BJ (cell line): ENCODE measurements at regions not wholly inside any gene's neighbourhood (a gene's known extent, or its start where the extent isn't known, plus 50 kb on each side); places are given as distances from the start of the nearest gene placed in this dataset.
A peak's percentile ranks its signal among the peaks of the same experiment; 100 is the strongest.

Experiments
- CTCF ChIA-PET: fragments of 350-600 bp; formaldehyde crosslinking; extraction: SDS; loops from one replicate; lab custom pipeline; 2021; ENCODE audit warnings: antibody characterized with exemption, inconsistent platforms; lab: Yijun Ruan, JAX
- POLR2A ChIA-PET: fragments of 300-600 bp; sonication (Branson Sonifier 250); formaldehyde crosslinking; extraction: SDS; loops from one replicate; lab custom pipeline; 2021; ENCODE audit warnings: antibody characterized with exemption; lab: Charles Lee
- DNase-seq: peaks from one replicate; pipeline ENCODE4 v3.0.0-alpha.2; 2011; ENCODE audit warnings: low read depth
- H3K27me3 ChIP-seq: 2 replicates; pipeline ENCODE4 v1.6.0; 2011; ENCODE audit warnings: low read length; ENCODE audit not compliant: control insufficient read depth, insufficient read depth
- H3K36me3 ChIP-seq: 2 replicates; pipeline ENCODE4 v1.5.1; 2011; ENCODE audit warnings: low read length; ENCODE audit not compliant: control insufficient read depth, insufficient read depth
- H3K4me3 ChIP-seq: 2 replicates; pipeline ENCODE4 v1.5.1; 2011; ENCODE audit warnings: low read depth, mild to moderate bottlenecking, control low read depth, low read length
- CTCF ChIP-seq: IDR thresholded peaks from 2 replicates; pipeline ENCODE4 v1.5.1; 2011; ENCODE audit warnings: low read depth, mild to moderate bottlenecking, control low read depth, inconsistent platforms, low read length, moderate library complexity; ENCODE audit not compliant: insufficient read depth

DNA sequence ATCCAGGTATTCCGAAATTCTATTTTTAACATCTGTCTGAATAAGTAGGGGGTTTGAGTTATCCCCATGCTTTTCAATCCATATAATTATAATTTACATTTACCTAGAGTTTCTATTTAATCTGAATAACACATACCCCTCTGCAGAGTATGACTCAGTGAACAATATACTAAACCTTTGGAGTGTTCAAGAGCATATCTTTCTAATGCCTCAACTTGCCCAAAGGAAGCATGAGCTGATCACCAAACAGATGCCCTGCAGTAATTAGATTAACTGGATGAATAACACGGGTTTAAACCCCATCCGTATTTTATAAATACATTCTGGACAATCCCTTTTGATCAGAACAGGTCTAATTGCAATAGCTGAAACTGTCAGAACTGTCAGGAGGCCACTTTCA lies 897.1 kb downstream of the TFAP2A start:
- POLR2A ChIA-PET = no interaction called here

GRCh38 chr6:9515633-9516606 lies 899.0 kb downstream of the TFAP2A start:
- ChIA-PET POLR2A (interaction anchor here (0.7 kb wide), 1 partner anchor 7 kb away, joined by 4 read pairs; no protein-coding TSS in a partner anchor), CTCF (interaction anchor here (0.6 to 1.1 kb wide), 4 partner anchors 21 to 914 kb away, joined by 3 to 4 read pairs (median 3); no protein-coding TSS in a partner anchor)
- Histone ChIP-seq H3K36me3 (no peaks in the 10 kb centered on the region), H3K4me3 (no peak overlapping the region), H3K27me3 (no peaks in the 10 kb centered on the region)
- TF ChIP-seq CTCF = no peak
- peak; percentile 30 for DNase-seq

More for the DNA sequence above, 897.1 kb downstream of the TFAP2A start:
- Histone ChIP-seq H3K4me3 (no peak overlapping the region), H3K36me3 (no peaks in the 10 kb centered on the region), H3K27me3 (no peaks in the 10 kb centered on the region)
- CTCF ChIA-PET = interaction anchor here (0.7 kb wide), 1 partner anchor 119 kb away, joined by 3 read pairs; no protein-coding TSS in a partner anchor
- no peak for TF ChIP-seq CTCF
- DNase-seq = no peak

GRCh38 chr6:9514146-9514545 lies 900.7 kb downstream of the TFAP2A start:
- no peaks in the 10 kb centered on the region for H3K36me3 ChIP-seq
- H3K4me3 ChIP-seq = no peak overlapping the region
- H3K27me3 ChIP-seq = no peaks in the 10 kb centered on the region
- POLR2A ChIA-PET = no interaction called here
- DNase-seq = no peak
- TF ChIP-seq CTCF = no peak
- CTCF ChIA-PET = no interaction called here

DNA sequence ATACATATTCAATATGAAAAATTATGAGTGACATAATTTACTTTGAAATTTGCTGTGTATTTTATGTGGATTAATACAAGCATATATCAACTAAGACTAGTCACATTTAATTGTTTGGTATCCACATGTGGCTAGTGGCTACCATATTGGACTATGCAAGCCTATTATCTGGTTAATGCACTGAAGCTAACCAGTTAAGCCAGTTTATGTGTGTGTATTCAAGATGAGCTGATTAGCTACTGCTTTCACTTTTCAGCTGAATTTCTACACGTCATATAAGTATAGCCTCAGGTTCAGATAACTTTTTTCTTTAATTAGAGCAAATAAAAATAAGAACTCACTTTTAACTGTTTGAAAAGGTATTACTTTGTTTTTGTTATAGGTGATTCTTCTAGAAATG lies 903.7 kb downstream of the TFAP2A start:
- no peak for DNase-seq
- ChIA-PET POLR2A (no interaction called here), CTCF (no interaction called here)
- no peak overlapping the region for H3K4me3 ChIP-seq
- no peak for TF ChIP-seq CTCF
- H3K27me3 ChIP-seq = no peaks in the 10 kb centered on the region
- no peaks in the 10 kb centered on the region for H3K36me3 ChIP-seq

DNA sequence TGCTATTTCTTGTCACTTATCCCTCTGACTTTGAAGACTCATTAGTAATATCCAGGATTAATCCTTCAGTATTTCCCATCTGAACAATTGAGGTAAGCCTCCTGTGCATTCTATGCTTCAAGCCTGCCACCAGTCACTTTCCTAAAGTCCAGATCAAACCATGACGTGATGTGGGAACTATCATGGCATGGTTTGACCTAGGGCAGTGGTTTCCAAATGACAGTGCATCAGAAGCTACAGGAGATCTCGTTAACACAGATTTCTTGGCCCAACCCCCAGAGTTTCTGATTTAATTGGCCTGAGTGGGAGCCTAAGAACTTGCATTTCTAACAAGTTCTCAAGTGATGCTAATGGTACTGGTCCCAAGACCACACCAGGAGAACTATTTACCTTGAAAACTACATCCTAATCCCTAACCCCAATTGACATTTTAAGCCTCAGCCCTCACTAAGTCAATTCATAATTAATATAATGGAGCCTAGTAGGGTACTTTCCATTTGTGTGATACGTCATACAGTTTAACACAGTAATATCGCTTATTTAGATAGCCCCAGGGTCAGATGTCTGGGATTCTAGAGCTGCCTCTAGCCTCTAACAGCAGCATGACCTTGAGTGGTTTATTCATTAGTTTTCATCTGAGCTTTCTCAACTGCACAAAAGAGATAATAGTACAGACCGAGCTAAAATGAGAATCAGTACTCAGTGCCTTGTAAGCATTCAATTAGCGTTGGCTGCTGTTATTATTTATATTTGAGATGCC lies 907.6 kb downstream of the TFAP2A start:
- CTCF ChIA-PET = interaction anchor here (1.0 kb wide), 1 partner anchor 23 kb away, joined by 3 read pairs; no protein-coding TSS in a partner anchor
- POLR2A ChIA-PET = no interaction called here
- no peaks in the 10 kb centered on the region for H3K36me3 ChIP-seq
- DNase-seq = no peak
- H3K27me3 ChIP-seq = no peaks in the 10 kb centered on the region
- H3K4me3 ChIP-seq = no peak overlapping the region
- no peak for TF ChIP-seq CTCF
